Adrenal gland (tissue), 9 donors: ENCODE measurements at regions not wholly inside any gene's neighbourhood (a gene's known extent, or its start where the extent isn't known, plus 50 kb on each side); places are given as distances from the start of the nearest gene placed in this dataset.

ENCODE experiments used
- DNase-seq, 7 donors: peaks; one replicate each; pipeline ENCODE4 v3.0.0-alpha.2; 2019 to 2020
- H3K27ac ChIP-seq, 5 donors: fragments of 200-600 bp; sonication (generic) in 4 of 5; 1 replicate in 3 of 5; 2 replicates in 2 of 5; pipeline versions ENCODE4 v1.5.1 to v1.8.0; 2016 to 2020; ENCODE audit warnings: mild to moderate bottlenecking in 1 of 5
- H3K27me3 ChIP-seq: fragments of 200-600 bp; 2 replicates; pipeline ENCODE4 v1.8.0; 2021
- H3K36me3 ChIP-seq, 2 donors: fragments of 200-600 bp; replicated peaks in 1 of 2; 1 replicate in 1 of 2; 2 replicates in 1 of 2; pipeline versions ENCODE4 v1.5.1 to v1.8.0; 2018 to 2022
- H3K4me1 ChIP-seq, 2 donors: fragments of 200-600 bp; replicated peaks in 1 of 2; 1 replicate in 1 of 2; 2 replicates in 1 of 2; pipeline versions ENCODE4 v1.5.1 to v1.8.0; 2018 to 2021
- H3K4me3 ChIP-seq, 4 donors: fragments of 200-600 bp; sonication (generic) in 3 of 4; one replicate each; pipeline ENCODE4 v1.5.1; 2016 to 2018
- H3K9me3 ChIP-seq, 3 donors: fragments of 200-600 bp; sonication (generic) in 1 of 3; replicated peaks in 1 of 3; 1 replicate in 2 of 3; 2 replicates in 1 of 3; pipeline versions ENCODE4 v1.5.1 to v1.8.0; 2016 to 2021
- CTCF ChIP-seq, 6 experiments: fragments of 450-650 bp in 4 of 6; fragments of 200-600 bp in 2 of 6; sonication (generic) in 1 of 6; IDR thresholded peaks; 1 replicate in 5 of 6; 2 replicates in 1 of 6; pipeline versions ENCODE4 v1.5.1 to v1.8.0; 2016 to 2021; ENCODE audit warnings: antibody characterized with exemption in 6 of 6, mild to moderate bottlenecking in 2 of 6, moderate library complexity in 1 of 6
- POLR2A ChIP-seq, 2 donors: fragments of 450-650 bp; IDR thresholded peaks; one replicate each; pipeline ENCODE4 v1.6.1; 2017; ENCODE audit warnings: antibody characterized with exemption in 2 of 2, mild to moderate bottlenecking in 2 of 2, moderate library complexity in 1 of 2
- WGBS, 4 donors: extraction: QIAGEN DNeasy Blood & Tissue Kit in 2 of 4; methylation state at CpG; one replicate each; pipeline versions ENCODE4 v1.1.5 to v1.1.7; 2013 to 2017; 5-methylcytosine and 5-hydroxymethylcytosine counted together
- intact Hi-C, 2 donors: fragments of 100-400 bp; cut with DNase I; formaldehyde crosslinking; loops; one replicate each; pipeline versions ENCODE4 v1.14.1 to v1.15.0; 2022 to 2023
- donor health status: healthy with polysubstance abuse.
- donor health status: Bipolar disorder and iron deficiency.
- donor health status: DM: yes; HTN: yes; CAD: no.
- donor health status: DM: no; HTN: no; CAD: no.
- donor health status: DM: no; HTN: no; CAD: no.

GRCh38 chr18:42290318-42291307, 335.6 kb downstream of the PIK3C3 start:
- TF ChIP-seq CTCF (IDR thresholded peaks at IDR 0.05) (no peak), POLR2A (IDR thresholded peaks at IDR 0.05) (no peak)
- DNase-seq, result peak in 5 of 7 donors; percentile 25 to 69 (median 52)
- H3K9me3 ChIP-seq, result no peaks in the 10 kb centered on the region
- H3K27ac ChIP-seq, result no peak overlapping the region
- WGBS, 4 donors, result 48 to 52% (median 49%) methylated on average over 7 of the region's 7 CpGs
- H3K36me3 ChIP-seq, result no peaks in the 10 kb centered on the region
- intact Hi-C loops, result loop anchor here in 1 of 2 donors (10.0 kb wide), 1 partner anchor 236 kb away; no protein-coding TSS in a partner anchor
- no peaks in the 10 kb centered on the region for H3K27me3 ChIP-seq
- peaks cover 0 to 8% of the 10 kb centered on the region in 2 donors for H3K4me1 ChIP-seq
- no peak overlapping the region for H3K4me3 ChIP-seq

DNA sequence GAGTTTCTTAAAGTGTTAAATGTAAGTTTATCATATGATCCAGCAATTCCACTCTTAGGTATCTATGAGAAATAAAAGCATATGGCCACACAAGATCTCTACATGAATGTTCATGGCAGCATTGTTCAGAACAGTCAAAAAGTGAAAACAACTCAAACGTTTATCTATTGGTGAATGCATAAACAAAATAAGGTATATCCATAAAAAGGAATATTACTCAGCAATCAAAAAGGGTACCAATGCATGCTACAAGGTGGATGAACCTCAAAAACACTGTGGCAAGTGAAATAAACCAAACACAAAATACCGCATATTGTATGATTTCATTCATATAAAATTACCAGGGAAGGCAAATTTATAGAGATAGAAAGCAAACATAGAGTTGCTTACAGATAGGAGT, 337.6 kb downstream of the PIK3C3 start:
- Histone ChIP-seq H3K27ac (no peak overlapping the region), H3K9me3 (no peaks in the 10 kb centered on the region), H3K4me1 (peaks cover 0 to 8% of the 10 kb centered on the region in 2 donors), H3K27me3 (no peaks in the 10 kb centered on the region), H3K4me3 (no peak overlapping the region), H3K36me3 (no peaks in the 10 kb centered on the region)
- no peak for TF ChIP-seq POLR2A (IDR thresholded peaks at IDR 0.05)
- TF ChIP-seq CTCF (IDR thresholded peaks at IDR 0.05), result no peak
- no peak for DNase-seq
- intact Hi-C loops, result loop anchor here in 1 of 2 donors (10.0 kb wide), 1 partner anchor 238 kb away; no protein-coding TSS in a partner anchor
- 76 to 82% (median 81%) methylated on average over 2 of the region's 2 CpGs for WGBS, 4 donors

DNA sequence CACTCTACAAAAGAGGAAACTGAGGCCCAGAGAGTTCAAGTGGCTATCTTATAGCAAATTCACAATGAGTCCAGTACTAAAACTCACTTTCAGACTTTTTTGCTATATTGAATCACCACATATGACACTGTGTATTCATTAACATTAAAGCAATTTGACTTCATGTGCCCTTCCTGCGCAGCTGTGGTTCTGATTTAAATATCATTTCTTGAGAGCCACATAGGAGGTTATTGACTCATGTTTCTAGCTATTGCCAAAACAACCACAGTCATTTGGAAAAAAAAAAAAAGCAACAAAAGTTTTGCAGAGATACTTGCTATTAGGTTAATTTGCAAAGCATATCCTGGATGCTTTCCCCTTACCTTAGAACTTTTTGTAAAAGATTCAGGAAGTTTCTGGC, 341.2 kb downstream of the PIK3C3 start:
- H3K4me3 ChIP-seq, result no peak overlapping the region
- no peaks in the 10 kb centered on the region for H3K36me3 ChIP-seq
- no peaks in the 10 kb centered on the region for H3K9me3 ChIP-seq
- DNase-seq, result no peak
- H3K4me1 ChIP-seq, result no peaks in the 10 kb centered on the region
- 88 to 97% (median 96%) methylated on average over 1 of the region's 1 CpG for WGBS, 4 donors
- no peak for TF ChIP-seq CTCF (IDR thresholded peaks at IDR 0.05)
- no peak for TF ChIP-seq POLR2A (IDR thresholded peaks at IDR 0.05)
- no peak overlapping the region for H3K27ac ChIP-seq
- H3K27me3 ChIP-seq, result no peaks in the 10 kb centered on the region
- intact Hi-C loops, result loop anchor here in 1 of 2 donors (5.0 to 10.0 kb wide), 3 partner anchors 179 to 976 kb away; no protein-coding TSS in a partner anchor

DNA sequence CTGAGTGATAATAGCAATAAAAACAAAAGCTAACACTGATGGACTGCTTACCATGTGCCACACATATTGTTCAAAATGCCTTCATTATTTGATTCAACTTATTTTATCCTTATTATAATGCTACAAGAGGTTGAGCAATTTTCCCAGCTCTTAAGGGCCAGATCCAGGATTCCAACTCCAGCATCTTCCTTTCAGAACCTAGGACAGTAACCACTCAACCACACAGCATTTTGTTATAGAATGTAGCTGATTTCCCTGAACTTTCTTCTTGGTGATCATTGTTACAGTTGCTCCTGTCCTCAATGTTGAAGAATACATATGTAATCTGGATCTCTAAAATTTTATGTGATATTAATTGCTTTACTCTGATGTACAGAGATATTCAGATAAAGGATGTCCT, 341.7 kb downstream of the PIK3C3 start:
- Histone ChIP-seq H3K27ac (no peak overlapping the region), H3K9me3 (no peaks in the 10 kb centered on the region), H3K36me3 (no peaks in the 10 kb centered on the region), H3K4me1 (no peaks in the 10 kb centered on the region), H3K4me3 (no peak overlapping the region), H3K27me3 (no peaks in the 10 kb centered on the region)
- TF ChIP-seq POLR2A (IDR thresholded peaks at IDR 0.05), result no peak
- no peak for TF ChIP-seq CTCF (IDR thresholded peaks at IDR 0.05)
- no peak for DNase-seq
- intact Hi-C loops, result loop anchor here in 1 of 2 donors (5.0 to 10.0 kb wide), 3 partner anchors 179 to 976 kb away; no protein-coding TSS in a partner anchor
